ENCODE measurements at regions not wholly inside any gene's neighbourhood (a gene's known extent, or its start where the extent isn't known, plus 50 kb on each side); places are given as distances from the start of the nearest gene placed in this dataset.

- TF ChIP-seq POLR2AphosphoS5 (IDR thresholded peaks at IDR 0.05) = no peak
- no peak for TF ChIP-seq POLR2A (IDR thresholded peaks at IDR 0.05)
- no peak for TF ChIP-seq CTCF (IDR thresholded peaks at IDR 0.05)
- Histone ChIP-seq H3K27ac (no peak overlapping the region), H3K4me1 (replicated peaks) (no peaks in the 10 kb centered on the region), H3K36me3 (no peaks in the 10 kb centered on the region), H3K27me3 (replicated peaks; ENCODE audit: insufficient read depth) (no peaks in the 10 kb centered on the region), H3K9me3 (no peaks in the 10 kb centered on the region), H3K4me3 (no peak overlapping the region)
- DNase-seq (ENCODE audit: low spot score) = no peak
- WGBS = 81% methylated on average over 2 of the region's 2 CpGs
- intact Hi-C loops (cut with DNase I) = no loop called here
These were observed 207.1 kb downstream of the CASP12 start for GRCh38 chr11:104691129-104691528.

GRCh38 chr11:104690241-104690640 is 208.0 kb downstream of the CASP12 start:
- Histone ChIP-seq H3K36me3 (no peaks in the 10 kb centered on the region), H3K27me3 (replicated peaks; ENCODE audit: insufficient read depth) (no peaks in the 10 kb centered on the region), H3K9me3 (no peaks in the 10 kb centered on the region), H3K27ac (no peak overlapping the region), H3K4me1 (replicated peaks) (no peaks in the 10 kb centered on the region), H3K4me3 (no peak overlapping the region)
- DNase-seq (ENCODE audit: low spot score) = no peak
- WGBS = 54% methylated on average over 2 of the region's 2 CpGs
- no peak for TF ChIP-seq POLR2AphosphoS5 (IDR thresholded peaks at IDR 0.05)
- TF ChIP-seq CTCF (IDR thresholded peaks at IDR 0.05) = no peak
- TF ChIP-seq POLR2A (IDR thresholded peaks at IDR 0.05) = no peak
- intact Hi-C loops (cut with DNase I) = no loop called here

GRCh38 chr11:104688731-104689130 is 209.5 kb downstream of the CASP12 start:
- DNase-seq (ENCODE audit: low spot score) = no peak
- H3K36me3 ChIP-seq = no peaks in the 10 kb centered on the region
- H3K27me3 ChIP-seq (replicated peaks; ENCODE audit: insufficient read depth) = no peaks in the 10 kb centered on the region
- no peak overlapping the region for H3K27ac ChIP-seq
- 77% methylated on average over 4 of the region's 4 CpGs for WGBS
- H3K4me1 ChIP-seq (replicated peaks) = no peaks in the 10 kb centered on the region
- H3K9me3 ChIP-seq = no peaks in the 10 kb centered on the region
- no peak overlapping the region for H3K4me3 ChIP-seq
- TF ChIP-seq POLR2A (IDR thresholded peaks at IDR 0.05) = no peak
- intact Hi-C loops (cut with DNase I) = no loop called here

GRCh38 chr11:104682206-104682605 is 216.1 kb downstream of the CASP12 start:
- intact Hi-C loops (cut with DNase I) = no loop called here
- H3K9me3 ChIP-seq = no peaks in the 10 kb centered on the region
- H3K27me3 ChIP-seq (replicated peaks; ENCODE audit: insufficient read depth) = no peaks in the 10 kb centered on the region
- H3K4me3 ChIP-seq = no peak overlapping the region
- H3K4me1 ChIP-seq (replicated peaks) = no peaks in the 10 kb centered on the region
- no peak for DNase-seq (ENCODE audit: low spot score)
- H3K36me3 ChIP-seq = no peaks in the 10 kb centered on the region
- no peak overlapping the region for H3K27ac ChIP-seq
- 93% methylated on average over 1 of the region's 1 CpG for WGBS
- TF ChIP-seq POLR2A (IDR thresholded peaks at IDR 0.05) = no peak
- TF ChIP-seq CTCF (IDR thresholded peaks at IDR 0.05) = no peak
- TF ChIP-seq POLR2AphosphoS5 (IDR thresholded peaks at IDR 0.05) = no peak

GRCh38 chr11:104679258-104679657 is 219.0 kb downstream of the CASP12 start:
- H3K9me3 ChIP-seq = no peaks in the 10 kb centered on the region
- 88% methylated on average over 2 of the region's 2 CpGs for WGBS
- no peak for DNase-seq (ENCODE audit: low spot score)
- H3K27me3 ChIP-seq (replicated peaks; ENCODE audit: insufficient read depth) = no peaks in the 10 kb centered on the region
- H3K4me3 ChIP-seq = no peak overlapping the region
- no peaks in the 10 kb centered on the region for H3K4me1 ChIP-seq (replicated peaks)
- TF ChIP-seq CTCF (IDR thresholded peaks at IDR 0.05) (no peak), POLR2A (IDR thresholded peaks at IDR 0.05) (no peak), POLR2AphosphoS5 (IDR thresholded peaks at IDR 0.05) (no peak)
- no peaks in the 10 kb centered on the region for H3K36me3 ChIP-seq
- no peak overlapping the region for H3K27ac ChIP-seq
- intact Hi-C loops (cut with DNase I) = no loop called here
